ENCODE measurements at regions not wholly inside any gene's neighbourhood (a gene's known extent, or its start where the extent isn't known, plus 50 kb on each side); places are given as distances from the start of the nearest gene placed in this dataset.

- H3K36me3 ChIP-seq (ENCODE audit: control insufficient read depth in 2 of 3, insufficient read depth in 3 of 3, low read length in 3 of 3): no peaks in the 10 kb centered on the region
- no peaks in the 10 kb centered on the region for H3K9me3 ChIP-seq (ENCODE audit: control insufficient read depth in 2 of 3, insufficient read depth in 1 of 3, low read length in 3 of 3)
- DNase-seq: no peak
- H3K4me3 ChIP-seq (ENCODE audit: low read length in 3 of 3): no peak overlapping the region
- H3K9ac ChIP-seq (ENCODE audit: low read length in 3 of 3): no peak overlapping the region
- FAIRE-seq: no peak
- intact Hi-C loops (cut with DNase I): no loop called here
- H3K27me3 ChIP-seq (ENCODE audit: control insufficient read depth, insufficient read depth, low read length): no peaks in the 10 kb centered on the region
- no peak overlapping the region for H3K27ac ChIP-seq (ENCODE audit: low read depth in 2 of 2, low read length in 2 of 2)
- TF ChIP-seq, protein P1, sequence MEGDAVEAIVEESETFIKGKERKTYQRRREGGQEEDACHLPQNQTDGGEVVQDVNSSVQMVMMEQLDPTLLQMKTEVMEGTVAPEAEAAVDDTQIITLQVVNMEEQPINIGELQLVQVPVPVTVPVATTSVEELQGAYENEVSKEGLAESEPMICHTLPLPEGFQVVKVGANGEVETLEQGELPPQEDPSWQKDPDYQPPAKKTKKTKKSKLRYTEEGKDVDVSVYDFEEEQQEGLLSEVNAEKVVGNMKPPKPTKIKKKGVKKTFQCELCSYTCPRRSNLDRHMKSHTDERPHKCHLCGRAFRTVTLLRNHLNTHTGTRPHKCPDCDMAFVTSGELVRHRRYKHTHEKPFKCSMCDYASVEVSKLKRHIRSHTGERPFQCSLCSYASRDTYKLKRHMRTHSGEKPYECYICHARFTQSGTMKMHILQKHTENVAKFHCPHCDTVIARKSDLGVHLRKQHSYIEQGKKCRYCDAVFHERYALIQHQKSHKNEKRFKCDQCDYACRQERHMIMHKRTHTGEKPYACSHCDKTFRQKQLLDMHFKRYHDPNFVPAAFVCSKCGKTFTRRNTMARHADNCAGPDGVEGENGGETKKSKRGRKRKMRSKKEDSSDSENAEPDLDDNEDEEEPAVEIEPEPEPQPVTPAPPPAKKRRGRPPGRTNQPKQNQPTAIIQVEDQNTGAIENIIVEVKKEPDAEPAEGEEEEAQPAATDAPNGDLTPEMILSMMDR (IDR thresholded peaks at IDR 0.05; ENCODE audit: borderline replicate concordance, extremely low read depth, insufficient read depth): no peak
- H3K4me1 ChIP-seq (ENCODE audit: control insufficient read depth in 2 of 3, insufficient read depth in 2 of 3, low read depth in 1 of 3, low read length in 3 of 3): no peaks in the 10 kb centered on the region
These were observed 640.2 kb downstream of the ARL4A start for GRCh38 chr7:13327669-13328068.

- H3K9ac ChIP-seq (ENCODE audit: low read length in 3 of 3): no peak overlapping the region
- peak; percentile 17 for FAIRE-seq
- TF ChIP-seq, protein P1 (IDR thresholded peaks at IDR 0.05; ENCODE audit: borderline replicate concordance, extremely low read depth, insufficient read depth): no peak
These were observed 645.9 kb downstream of the ARL4A start for GRCh38 chr7:13333371-13333770.

DNA sequence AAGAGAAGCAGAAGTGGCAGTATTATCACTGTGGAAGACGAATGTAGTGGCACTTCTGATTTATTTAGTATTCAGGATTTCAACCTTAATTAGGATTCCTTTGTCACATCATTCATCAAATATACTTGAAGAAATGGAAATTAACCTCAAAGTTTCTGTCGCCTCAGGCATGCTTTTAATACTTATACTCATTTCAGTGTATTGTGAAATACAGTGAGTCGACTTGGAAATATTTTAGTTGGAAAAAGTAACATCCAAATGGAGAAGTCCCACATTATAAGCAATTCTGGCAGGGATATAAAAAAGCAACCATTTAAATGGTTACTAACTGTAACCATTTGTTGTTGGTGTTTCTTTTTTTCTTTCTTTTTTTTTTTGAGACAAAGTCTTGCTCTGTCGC lies 648.8 kb downstream of the ARL4A start:
- no peak overlapping the region for H3K9ac ChIP-seq (ENCODE audit: low read length in 3 of 3)
- no peaks in the 10 kb centered on the region for H3K9me3 ChIP-seq (ENCODE audit: control insufficient read depth in 2 of 3, insufficient read depth in 1 of 3, low read length in 3 of 3)
- H3K4me3 ChIP-seq (ENCODE audit: low read length in 3 of 3): no peak overlapping the region
- H3K36me3 ChIP-seq (ENCODE audit: control insufficient read depth in 2 of 3, insufficient read depth in 3 of 3, low read length in 3 of 3): no peaks in the 10 kb centered on the region
- FAIRE-seq (no peak), DNase-seq (no peak)
- H3K27ac ChIP-seq (ENCODE audit: low read depth in 2 of 2, low read length in 2 of 2): no peak overlapping the region
- intact Hi-C loops (cut with DNase I): no loop called here
- no peaks in the 10 kb centered on the region for H3K27me3 ChIP-seq (ENCODE audit: control insufficient read depth, insufficient read depth, low read length)
- TF ChIP-seq, protein P1 (IDR thresholded peaks at IDR 0.05; ENCODE audit: borderline replicate concordance, extremely low read depth, insufficient read depth): no peak
- no peaks in the 10 kb centered on the region for H3K4me1 ChIP-seq (ENCODE audit: control insufficient read depth in 2 of 3, insufficient read depth in 2 of 3, low read depth in 1 of 3, low read length in 3 of 3)

More at GRCh38 chr7:13333371-13333770, 645.9 kb downstream of the ARL4A start:
- Histone ChIP-seq H3K4me1 (ENCODE audit: control insufficient read depth in 2 of 3, insufficient read depth in 2 of 3, low read depth in 1 of 3, low read length in 3 of 3) (no peaks in the 10 kb centered on the region), H3K9me3 (ENCODE audit: control insufficient read depth in 2 of 3, insufficient read depth in 1 of 3, low read length in 3 of 3) (no peaks in the 10 kb centered on the region), H3K4me3 (ENCODE audit: low read length in 3 of 3) (no peak overlapping the region), H3K27me3 (ENCODE audit: control insufficient read depth, insufficient read depth, low read length) (no peaks in the 10 kb centered on the region), H3K36me3 (ENCODE audit: control insufficient read depth in 2 of 3, insufficient read depth in 3 of 3, low read length in 3 of 3) (no peaks in the 10 kb centered on the region), H3K27ac (ENCODE audit: low read depth in 2 of 2, low read length in 2 of 2) (no peak overlapping the region)
- DNase-seq: no peak
- intact Hi-C loops (cut with DNase I): no loop called here

DNA sequence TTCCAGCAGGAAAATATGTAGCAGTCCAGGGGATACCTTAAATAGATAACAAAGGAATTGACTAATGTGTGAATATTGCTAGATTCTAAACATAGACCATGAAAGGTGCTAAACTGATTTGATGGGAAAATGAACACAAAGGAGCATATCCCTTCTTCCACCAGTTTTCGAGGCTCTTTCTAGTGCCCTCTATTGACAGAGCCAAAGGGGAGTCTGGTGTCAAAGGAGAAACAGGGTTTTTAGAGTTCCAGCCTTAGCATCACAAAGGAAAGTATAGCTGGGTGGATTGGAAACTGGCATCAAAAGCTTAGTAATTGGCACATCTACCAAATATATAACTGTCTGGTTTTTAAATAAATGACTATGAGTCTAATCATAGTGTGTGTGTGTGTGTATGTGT lies 636.8 kb downstream of the ETV1 start:
- H3K4me1 ChIP-seq (ENCODE audit: control insufficient read depth in 2 of 3, insufficient read depth in 2 of 3, low read depth in 1 of 3, low read length in 3 of 3): no peaks in the 10 kb centered on the region
- intact Hi-C loops (cut with DNase I): no loop called here
- H3K9ac ChIP-seq (ENCODE audit: low read length in 3 of 3): no peak overlapping the region
- FAIRE-seq: no peak
- no peak for DNase-seq
- H3K27me3 ChIP-seq (ENCODE audit: control insufficient read depth, insufficient read depth, low read length): no peaks in the 10 kb centered on the region
- no peak overlapping the region for H3K4me3 ChIP-seq (ENCODE audit: low read length in 3 of 3)
- H3K9me3 ChIP-seq (ENCODE audit: control insufficient read depth in 2 of 3, insufficient read depth in 1 of 3, low read length in 3 of 3): no peaks in the 10 kb centered on the region
- no peaks in the 10 kb centered on the region for H3K36me3 ChIP-seq (ENCODE audit: control insufficient read depth in 2 of 3, insufficient read depth in 3 of 3, low read length in 3 of 3)
- TF ChIP-seq, protein P1 (IDR thresholded peaks at IDR 0.05; ENCODE audit: borderline replicate concordance, extremely low read depth, insufficient read depth): no peak
- no peak overlapping the region for H3K27ac ChIP-seq (ENCODE audit: low read depth in 2 of 2, low read length in 2 of 2)
